ENCODE measurements at regions not wholly inside any gene's neighbourhood (a gene's known extent, or its start where the extent isn't known, plus 50 kb on each side); places are given as distances from the start of the nearest gene placed in this dataset.

DNA sequence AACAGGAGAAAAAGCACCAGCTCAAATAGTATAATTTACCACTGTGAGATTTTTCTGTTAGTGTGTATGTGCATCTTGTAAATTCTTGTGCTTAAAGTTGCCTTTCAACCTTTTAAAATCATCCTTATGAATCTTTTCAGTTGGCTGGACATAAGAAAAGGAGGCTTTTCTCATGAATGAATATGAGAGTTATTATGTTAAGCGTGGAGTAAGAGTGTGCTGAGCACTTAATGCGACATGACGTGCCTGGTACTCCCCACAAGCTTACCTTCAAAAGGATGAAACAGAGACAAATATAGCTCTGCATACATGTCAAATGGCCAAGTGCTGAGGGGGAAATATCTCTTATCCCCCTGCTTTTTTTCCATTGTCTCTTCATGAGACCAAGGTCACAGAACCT, 85.3 kb upstream of the ADGRL2 start:
- ChIA-PET POLR2A (no interaction called here), CTCF (no interaction called here)
- H3K27ac Mint-ChIP-seq = no peak overlapping the region
- H3K4me1 ChIP-seq (ENCODE audit: insufficient read depth, low read length) = no peaks in the 10 kb centered on the region
- DNase-seq = no peak
- H3K4me1 Mint-ChIP-seq (ENCODE audit: low read depth) = no peaks in the 10 kb centered on the region
- H3K4me3 Mint-ChIP-seq = no peak overlapping the region
- H3K36me3 Mint-ChIP-seq (ENCODE audit: low read depth) = no peaks in the 10 kb centered on the region
- no peak for TF ChIP-seq CTCF (IDR thresholded peaks at IDR 0.05)
- no peak overlapping the region for H3K4me3 ChIP-seq (ENCODE audit: low read length)
- H3K36me3 ChIP-seq (ENCODE audit: insufficient read depth, low read length) = no peaks in the 10 kb centered on the region
- intact Hi-C loops (cut with DNase I, micrococcal nuclease) = no loop called here
- no peaks in the 10 kb centered on the region for H3K27me3 ChIP-seq (ENCODE audit: control insufficient read depth in 1 of 2, insufficient read depth in 2 of 2, low read length in 2 of 2)
- no peak for ATAC-seq (ENCODE audit: poor library complexity)
- H3K27ac ChIP-seq (ENCODE audit: low read depth in 1 of 2, low read length in 2 of 2) = no peak overlapping the region
- no peaks in the 10 kb centered on the region for H3K9me3 Mint-ChIP-seq
- H3K9me3 ChIP-seq (ENCODE audit: control insufficient read depth in 1 of 2, insufficient read depth in 1 of 2, low read length in 2 of 2) = peaks cover 0 to 6% of the 10 kb centered on the region in 2 experiments
- no peaks in the 10 kb centered on the region for H3K27me3 Mint-ChIP-seq

DNA sequence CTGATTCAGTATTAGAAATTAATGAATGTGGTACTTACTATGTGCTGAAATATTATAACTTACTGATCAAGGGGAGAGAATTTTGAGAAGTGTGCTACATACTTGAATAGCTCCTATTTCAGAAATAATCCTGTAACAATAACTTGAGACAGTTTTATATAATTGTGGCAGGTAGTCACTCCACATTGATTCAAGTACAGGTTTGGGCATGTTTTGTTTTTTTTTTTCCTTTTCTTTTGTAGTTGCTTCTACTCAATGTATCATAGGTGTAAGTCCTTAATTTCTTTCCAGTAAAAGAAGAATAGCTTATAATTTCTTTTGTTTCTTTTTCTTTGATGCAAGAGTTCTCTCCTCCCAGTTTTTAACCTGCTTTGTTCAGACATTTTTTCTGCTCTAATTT, 86.1 kb upstream of the ADGRL2 start:
- no peaks in the 10 kb centered on the region for H3K4me1 ChIP-seq (ENCODE audit: insufficient read depth, low read length)
- no peak overlapping the region for H3K27ac Mint-ChIP-seq

DNA sequence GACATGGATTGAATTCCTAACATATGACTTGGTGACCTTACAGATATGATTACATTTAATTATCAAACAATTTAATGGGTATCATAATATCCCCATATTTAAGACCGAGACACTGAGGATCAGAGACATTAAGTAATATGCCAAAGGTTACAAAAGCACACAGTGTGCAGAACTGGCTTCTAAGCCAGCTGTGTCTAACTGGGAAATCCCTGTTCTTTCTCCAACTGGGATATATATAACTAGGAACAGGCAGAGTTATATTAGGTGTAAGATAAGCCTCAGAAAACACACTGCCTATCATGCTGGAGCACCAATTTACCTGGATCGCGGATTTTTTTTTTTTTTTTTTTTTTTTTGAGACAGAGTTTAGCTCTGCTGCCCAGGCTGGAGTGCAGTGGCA, 88.3 kb upstream of the ADGRL2 start:
- DNase-seq (no peak), ATAC-seq (ENCODE audit: poor library complexity) (no peak)
- Histone ChIP-seq H3K36me3 (ENCODE audit: insufficient read depth, low read length) (no peaks in the 10 kb centered on the region), H3K9me3 (ENCODE audit: control insufficient read depth in 1 of 2, insufficient read depth in 1 of 2, low read length in 2 of 2) (peaks cover 0 to 4% of the 10 kb centered on the region in 2 experiments), H3K4me1 (ENCODE audit: insufficient read depth, low read length) (no peaks in the 10 kb centered on the region), H3K27ac (ENCODE audit: low read depth in 1 of 2, low read length in 2 of 2) (no peak overlapping the region), H3K27me3 (ENCODE audit: control insufficient read depth in 1 of 2, insufficient read depth in 2 of 2, low read length in 2 of 2) (no peaks in the 10 kb centered on the region), H3K4me3 (ENCODE audit: low read length) (no peak overlapping the region)
- Mint-ChIP-seq H3K27me3 (no peaks in the 10 kb centered on the region), H3K36me3 (ENCODE audit: low read depth) (no peaks in the 10 kb centered on the region), H3K4me3 (no peak overlapping the region), H3K27ac (no peak overlapping the region), H3K4me1 (ENCODE audit: low read depth) (no peaks in the 10 kb centered on the region), H3K9me3 (no peaks in the 10 kb centered on the region)
- no peak for TF ChIP-seq CTCF (IDR thresholded peaks at IDR 0.05)
- ChIA-PET POLR2A (no interaction called here), CTCF (no interaction called here)
- intact Hi-C loops (cut with DNase I, micrococcal nuclease) = no loop called here

More for the DNA sequence above, 86.1 kb upstream of the ADGRL2 start:
- Mint-ChIP-seq H3K36me3 (ENCODE audit: low read depth) (no peaks in the 10 kb centered on the region), H3K9me3 (no peaks in the 10 kb centered on the region), H3K4me3 (no peak overlapping the region), H3K27me3 (no peaks in the 10 kb centered on the region), H3K4me1 (ENCODE audit: low read depth) (no peaks in the 10 kb centered on the region)
- ChIA-PET POLR2A (no interaction called here), CTCF (no interaction called here)
- Histone ChIP-seq H3K27ac (ENCODE audit: low read depth in 1 of 2, low read length in 2 of 2) (no peak overlapping the region), H3K36me3 (ENCODE audit: insufficient read depth, low read length) (no peaks in the 10 kb centered on the region), H3K27me3 (ENCODE audit: control insufficient read depth in 1 of 2, insufficient read depth in 2 of 2, low read length in 2 of 2) (no peaks in the 10 kb centered on the region), H3K9me3 (ENCODE audit: control insufficient read depth in 1 of 2, insufficient read depth in 1 of 2, low read length in 2 of 2) (peaks cover 0 to 4% of the 10 kb centered on the region in 2 experiments), H3K4me3 (ENCODE audit: low read length) (no peak overlapping the region)
- no peak for DNase-seq
- no peak for TF ChIP-seq CTCF (IDR thresholded peaks at IDR 0.05)
- intact Hi-C loops (cut with DNase I, micrococcal nuclease) = no loop called here
- ATAC-seq (ENCODE audit: poor library complexity) = no peak
